Brain pericyte (primary cell): ENCODE measurements at regions not wholly inside any gene's neighbourhood (a gene's known extent, or its start where the extent isn't known, plus 50 kb on each side); places are given as distances from the start of the nearest gene placed in this dataset.

Source experiments
- DNase-seq: peaks from one replicate; pipeline ENCODE4 v3.0.0-alpha.2; 2012; ENCODE audit warnings: low read depth, low spot score

DNA sequence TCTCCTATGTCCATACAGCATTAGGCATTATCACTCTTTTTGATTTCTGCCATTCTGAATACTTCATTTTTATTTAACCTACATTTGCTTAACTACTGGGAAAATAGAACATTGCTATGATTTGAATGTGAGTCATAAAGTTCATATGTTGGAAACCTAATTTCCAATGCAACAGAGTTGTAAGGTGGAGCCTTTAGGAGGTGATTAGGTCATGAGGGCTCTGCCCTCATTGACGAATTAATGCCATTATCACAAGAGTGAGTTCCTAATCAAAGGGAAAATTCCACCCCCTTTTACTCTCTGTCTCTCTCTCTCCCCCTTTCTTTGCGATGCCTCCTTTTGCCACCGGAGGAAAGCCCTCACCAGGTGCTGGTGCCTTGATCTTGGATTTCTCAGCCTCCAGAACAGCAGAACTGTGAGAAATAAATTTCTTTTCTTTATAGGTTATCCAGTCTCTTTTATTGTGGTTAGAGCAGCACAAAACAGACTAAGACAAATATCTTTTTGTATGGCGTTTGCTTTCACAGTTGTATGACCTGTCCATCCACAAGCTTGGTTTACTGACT lies 180.1 kb upstream of the ARID2 start:
- no peak for DNase-seq

DNA sequence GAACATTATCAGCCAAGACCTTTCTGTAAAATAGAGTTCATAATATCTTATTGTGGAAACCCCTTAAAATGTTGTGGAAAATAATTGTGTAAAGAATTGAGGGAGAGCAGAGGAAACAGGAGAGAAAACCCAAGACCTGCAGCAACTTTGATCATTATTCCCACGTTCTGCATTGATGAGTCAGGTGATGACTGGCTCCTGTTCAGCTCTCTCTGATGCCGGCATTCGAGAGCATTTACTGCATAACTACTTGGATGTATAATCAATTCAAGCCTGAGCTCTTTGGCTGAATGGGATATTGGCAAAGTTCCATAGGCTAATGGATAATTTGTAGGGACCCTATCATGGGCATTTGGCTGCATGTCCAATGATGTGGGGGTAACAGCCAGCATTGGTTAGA lies 176.3 kb upstream of the ARID2 start:
- no peak for DNase-seq

DNA sequence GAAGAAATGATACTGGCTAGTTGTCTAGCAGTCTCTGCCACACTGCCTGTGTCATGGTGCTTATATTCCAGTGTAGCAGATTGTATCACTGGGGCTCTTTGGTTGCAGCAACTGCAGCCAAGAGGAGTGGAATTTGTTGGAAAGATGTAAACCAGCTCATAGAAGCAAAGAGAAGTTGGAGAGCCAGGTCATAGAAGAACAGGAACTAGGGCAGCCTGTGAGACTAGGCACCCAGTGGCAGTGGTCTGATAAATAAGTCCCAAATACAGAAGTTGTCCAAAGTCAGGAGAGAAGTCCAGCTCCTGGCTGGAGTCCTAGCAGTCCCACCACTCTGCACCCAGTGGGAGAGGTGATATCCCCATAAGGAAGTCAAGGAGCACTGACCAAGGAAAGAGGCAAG lies 172.5 kb upstream of the ARID2 start:
- no peak for DNase-seq

DNA sequence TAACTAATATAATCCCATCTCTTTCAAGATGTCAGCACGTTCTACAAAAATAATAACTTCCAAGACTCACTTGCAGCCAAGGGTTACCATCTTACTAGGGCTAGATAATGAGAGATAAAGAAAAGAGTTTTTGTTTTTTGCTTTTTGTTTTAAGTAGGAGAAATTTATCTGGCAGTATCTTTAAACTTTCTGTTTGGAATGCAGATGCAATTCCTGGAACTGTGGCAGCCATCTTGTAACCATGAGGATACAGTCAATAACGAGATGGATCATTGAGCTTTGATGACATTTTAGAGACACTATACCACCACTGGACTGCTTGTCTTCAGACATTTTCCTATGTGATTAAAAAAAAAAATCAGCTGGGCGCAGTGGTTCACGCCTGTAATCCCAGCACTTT lies 171.2 kb upstream of the ARID2 start:
- DNase-seq: no peak

DNA sequence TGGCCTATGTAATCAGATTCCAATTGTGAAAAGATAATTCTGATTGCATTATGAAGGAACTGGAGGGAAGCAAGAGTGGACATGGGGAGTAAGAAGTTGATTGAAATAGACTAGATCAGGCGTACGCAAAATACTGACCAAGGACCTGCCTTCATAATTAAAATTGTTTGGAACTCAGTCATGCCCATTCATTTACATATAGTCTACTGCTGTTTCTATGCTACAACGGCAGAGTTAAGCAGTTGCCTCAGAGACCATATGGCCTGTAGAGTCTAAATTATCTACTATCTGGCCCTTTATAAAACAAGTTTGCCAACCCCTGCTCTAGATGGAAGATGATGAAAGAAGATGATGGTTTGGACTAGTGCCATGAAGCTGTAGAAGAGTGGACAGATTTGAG lies 170.0 kb upstream of the ARID2 start:
- DNase-seq: no peak

DNA sequence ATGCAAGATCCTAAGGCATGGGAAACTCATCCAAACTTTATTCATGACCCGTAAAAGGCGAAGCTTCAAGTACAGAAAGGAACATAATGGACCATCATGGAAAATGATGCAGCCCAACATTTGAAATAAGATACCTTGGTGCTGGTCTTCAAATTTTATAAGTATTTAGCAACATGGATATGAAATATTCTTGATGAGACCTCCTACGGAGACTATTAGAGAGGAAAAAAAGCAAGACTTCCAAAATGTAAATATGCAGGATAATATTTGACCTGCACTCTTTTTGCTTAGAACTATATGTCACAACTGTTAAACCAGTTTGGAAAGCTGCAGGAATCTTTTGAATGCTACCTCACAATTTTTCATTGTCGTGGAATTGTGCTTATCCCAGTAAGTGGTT lies 168.8 kb upstream of the ARID2 start:
- DNase-seq: no peak

DNA sequence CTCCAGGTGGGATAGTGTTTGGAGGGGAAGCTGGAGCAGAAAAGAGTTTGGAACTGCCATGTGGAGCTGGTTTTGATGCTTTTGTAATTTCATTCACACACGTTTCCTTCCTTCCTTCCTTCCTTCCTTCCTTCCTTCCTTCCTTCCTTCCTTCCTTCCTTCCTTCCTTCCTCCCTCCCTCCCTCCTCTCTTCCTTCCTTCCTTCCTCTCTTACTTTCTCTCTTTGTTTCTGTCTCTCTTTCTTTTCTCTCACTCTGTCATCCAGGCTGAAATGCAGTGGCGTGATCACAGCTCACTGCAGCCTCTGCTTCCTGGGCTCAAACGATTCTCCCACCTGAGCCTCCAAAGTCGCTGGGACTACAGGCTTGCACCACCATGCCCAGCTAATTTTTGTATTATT lies 168.0 kb upstream of the ARID2 start:
- DNase-seq: no peak

DNA sequence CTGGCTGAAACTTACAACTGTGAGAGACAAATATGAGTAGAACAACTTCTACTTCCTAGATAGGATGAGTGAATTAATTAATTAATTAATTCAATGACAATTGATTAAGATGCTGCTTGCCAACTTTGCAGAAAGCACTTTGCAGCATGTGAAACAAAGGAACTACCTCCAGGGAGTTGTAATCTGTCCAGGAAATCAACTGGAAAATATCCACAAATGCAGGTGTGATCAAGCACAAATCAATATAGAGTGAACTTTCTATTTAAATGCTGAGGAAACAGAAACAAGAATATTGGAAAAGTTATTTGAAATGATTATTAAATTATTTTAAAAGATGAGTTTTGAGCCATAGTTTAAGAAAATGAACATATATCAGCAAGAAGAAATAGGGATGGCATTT lies 163.9 kb upstream of the ARID2 start:
- no peak for DNase-seq

DNA sequence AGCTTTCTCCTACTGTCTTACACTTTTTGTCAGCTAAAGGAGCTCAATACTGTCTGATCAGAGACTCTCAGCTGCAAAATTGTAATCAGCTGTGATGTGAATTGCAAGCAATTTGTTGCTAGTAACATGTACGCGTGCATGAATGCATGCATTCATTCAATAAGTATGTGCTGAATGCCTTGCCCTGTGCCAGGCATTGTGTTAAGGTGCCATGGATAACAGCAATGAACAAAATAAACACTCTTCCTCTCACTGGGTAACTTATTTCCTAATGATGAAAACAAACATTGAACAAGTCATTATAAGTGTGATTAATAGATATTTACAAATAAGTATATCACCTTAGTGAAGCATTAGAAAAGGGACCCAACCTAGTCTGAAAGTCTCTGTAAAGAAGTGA lies 163.2 kb upstream of the ARID2 start:
- no peak for DNase-seq

DNA sequence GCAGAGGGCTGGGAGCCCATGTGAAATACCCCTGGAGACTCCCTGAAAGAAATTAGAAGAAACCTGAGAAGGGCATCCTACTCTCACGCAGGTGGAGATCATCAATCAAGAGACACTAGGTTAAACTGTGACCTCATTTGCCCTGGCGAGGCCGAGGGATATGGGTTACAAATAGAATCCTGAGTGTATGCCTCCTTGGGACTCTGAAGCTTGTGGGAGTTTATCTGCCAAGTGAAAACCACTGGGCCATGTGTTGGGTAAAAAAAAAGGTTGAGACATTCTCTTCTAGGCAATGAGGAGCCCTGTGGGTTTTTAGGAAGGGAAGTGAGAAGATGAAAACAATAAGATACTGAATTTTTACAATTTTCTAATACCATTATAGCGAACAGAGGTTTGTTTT lies 160.7 kb upstream of the ARID2 start:
- DNase-seq: no peak

DNA sequence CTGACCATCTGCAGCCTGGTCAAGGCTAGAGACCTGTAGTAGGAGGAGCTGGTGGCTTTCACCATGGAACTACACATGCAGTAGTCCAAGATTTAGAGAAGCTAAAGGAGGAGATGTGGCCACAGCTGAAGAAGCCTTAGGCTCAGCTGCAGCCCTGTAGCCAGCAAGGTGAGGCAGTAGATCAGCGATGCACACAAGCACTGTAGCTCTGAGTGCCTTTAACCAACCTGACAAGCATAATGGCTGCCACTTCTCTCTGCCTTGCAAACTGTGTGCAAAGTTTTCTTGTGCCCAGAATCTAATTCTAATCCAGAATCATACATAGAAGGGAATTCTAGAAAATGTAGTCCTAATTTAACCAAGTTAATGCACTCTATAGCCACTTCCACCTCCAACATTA lies 159.0 kb upstream of the ARID2 start:
- DNase-seq: no peak

DNA sequence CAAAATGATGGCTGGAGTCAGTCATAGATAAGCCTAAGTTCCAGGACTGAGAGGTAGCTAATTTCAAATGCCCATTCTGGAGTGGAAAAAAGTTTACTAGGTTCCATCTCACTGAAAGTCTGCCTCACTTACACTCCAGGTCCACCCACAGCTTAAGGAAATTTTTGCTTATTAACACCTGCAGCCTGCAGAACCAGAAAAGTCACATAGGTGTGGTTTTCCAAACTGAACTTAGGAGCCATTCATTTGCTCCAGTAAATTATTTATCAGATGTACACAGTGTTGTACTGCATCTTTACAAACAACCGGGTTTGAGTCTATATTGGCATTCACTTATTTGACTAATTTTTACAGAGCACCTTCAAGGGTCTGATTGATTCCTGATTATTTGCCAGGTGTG lies 157.4 kb upstream of the ARID2 start:
- no peak for DNase-seq

DNA sequence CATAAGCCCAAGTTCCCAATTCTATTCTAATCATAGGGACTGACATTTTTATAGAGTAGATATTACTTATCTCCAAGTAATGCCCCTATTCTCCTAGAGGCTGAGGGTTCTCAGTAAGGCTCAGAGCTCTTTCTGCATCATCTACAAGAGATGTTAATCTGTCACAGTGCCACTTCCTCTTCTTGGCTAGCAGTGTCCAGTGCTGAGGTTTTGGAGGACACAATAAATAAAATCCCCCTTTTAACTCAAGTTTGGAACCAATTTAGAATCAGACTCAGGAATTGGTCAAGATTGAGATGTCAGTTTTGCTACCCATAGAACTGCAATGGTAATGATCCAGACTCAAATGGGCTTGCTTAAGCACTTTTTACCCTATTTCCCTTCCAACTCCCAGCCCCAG lies 154.1 kb upstream of the ARID2 start:
- no peak for DNase-seq

DNA sequence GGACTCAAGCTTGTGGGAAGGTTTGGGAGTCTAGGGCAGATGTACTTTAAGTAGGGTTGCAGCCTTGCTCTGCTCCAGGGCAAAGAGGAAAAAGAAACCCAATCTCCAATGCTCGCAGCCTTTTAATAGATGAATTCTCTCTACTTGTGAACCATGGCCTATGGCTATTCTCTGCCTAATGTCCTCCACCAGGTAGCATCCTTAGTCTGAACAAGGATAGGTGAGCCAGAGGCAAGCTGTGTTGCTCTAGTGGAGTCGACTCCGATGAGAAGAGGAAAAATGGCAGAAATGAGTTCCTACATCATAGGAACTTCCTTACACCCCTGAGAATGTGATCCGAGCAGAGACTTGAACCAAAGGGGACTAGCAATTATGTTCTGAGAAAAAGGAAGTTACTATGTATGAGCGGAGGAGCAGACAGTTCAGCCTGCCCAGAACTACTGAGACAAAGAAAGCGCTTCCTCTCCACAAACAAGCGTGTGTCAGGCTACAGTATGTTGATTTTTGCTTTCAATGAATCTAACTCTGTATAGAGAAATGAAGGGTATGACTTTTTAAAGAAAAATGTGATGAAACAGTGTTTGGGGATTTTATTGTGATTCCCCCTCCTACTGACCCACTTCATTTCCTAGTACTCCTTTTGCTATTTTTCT lies 153.6 kb upstream of the ARID2 start:
- no peak for DNase-seq

DNA sequence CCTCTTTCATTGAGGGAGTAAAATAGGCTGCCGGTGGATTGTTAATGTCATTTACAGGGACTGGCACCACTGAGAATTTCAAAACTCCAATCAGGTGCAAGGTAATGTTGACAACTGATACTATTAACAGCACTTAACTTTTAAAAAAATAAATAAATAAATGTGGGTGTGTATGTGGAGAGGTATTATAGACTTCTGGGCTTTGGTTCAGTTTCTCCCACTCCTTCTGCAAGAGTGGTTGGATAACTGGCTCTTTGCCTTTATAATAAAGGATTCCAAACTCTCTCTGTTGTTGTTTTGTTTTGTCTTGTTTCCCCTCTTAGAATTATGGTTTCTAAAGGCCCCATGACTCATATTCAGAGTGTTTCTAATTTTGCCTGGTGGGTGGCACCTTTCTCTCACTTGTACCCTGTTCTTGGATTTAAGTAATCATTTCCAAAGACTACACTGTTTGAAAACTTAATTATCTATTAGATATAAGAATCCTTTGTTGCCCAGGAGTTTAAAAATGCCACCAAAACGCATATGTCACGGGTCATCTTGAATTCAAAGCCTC lies 151.6 kb upstream of the ARID2 start:
- no peak for DNase-seq

DNA sequence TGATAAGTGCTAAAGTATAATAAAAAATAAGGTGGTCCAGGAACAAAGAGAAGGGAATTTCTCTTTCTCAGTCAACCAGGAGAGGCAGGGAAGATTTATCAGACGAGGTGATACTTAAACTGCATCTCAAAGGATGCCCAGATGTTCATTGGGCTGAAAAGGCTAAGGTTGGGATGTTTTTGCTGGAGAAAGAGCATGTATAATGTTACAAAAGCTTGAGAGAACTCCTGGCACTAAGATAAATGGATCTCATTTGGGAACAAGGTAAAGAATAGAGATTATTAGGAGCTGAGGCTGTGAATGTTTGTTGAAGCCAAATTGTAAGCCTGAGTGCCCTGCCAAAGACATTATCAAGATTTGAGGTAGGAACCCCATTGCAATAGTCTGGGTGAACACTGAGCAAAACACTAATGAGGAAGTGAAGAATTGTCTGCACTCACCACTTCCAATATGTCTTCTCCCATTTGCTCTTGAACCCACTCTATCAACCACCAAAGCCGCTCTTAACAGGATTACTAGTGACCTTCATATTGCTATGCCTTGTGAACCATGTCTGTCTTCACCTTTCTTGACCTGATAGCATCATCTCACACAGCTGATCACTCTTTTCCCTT lies 149.0 kb upstream of the ARID2 start:
- DNase-seq: no peak

DNA sequence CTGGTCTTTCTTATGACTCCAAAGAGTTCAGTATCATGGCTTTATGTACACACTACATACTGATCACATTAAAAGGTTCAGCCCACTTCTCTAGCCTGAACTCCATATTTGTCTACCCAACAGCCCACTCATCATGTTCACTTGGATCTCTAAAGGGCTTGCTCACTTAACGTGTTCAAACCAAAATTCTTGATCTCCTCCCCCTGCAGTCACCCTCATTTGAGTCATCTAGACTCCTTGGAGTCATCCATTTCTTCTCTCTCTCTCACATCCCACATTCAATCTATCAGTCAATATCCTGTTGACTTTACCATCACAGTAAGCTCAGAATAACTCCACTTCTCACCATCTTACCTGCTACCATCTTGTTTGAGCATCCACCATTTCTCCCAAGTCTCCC lies 148.4 kb upstream of the ARID2 start:
- DNase-seq: no peak

DNA sequence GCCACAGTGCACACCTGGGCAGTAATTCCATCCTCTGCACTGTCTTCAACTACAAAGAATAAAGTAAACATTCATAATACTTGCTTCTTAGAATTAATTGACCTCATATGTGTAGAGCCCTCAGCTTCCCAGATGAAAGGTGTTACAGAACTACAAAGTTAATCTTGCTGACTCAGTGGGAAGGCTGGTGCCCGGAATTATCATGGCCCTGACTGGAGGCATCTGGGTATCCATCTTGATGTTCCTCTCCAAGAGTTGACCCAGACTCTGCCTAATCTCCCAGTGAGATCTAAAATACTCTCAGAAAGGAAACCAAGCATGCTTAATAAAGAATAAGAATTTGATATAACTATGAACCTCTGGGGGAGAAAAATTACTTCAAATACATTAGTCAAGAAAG lies 147.0 kb upstream of the ARID2 start:
- DNase-seq: no peak

DNA sequence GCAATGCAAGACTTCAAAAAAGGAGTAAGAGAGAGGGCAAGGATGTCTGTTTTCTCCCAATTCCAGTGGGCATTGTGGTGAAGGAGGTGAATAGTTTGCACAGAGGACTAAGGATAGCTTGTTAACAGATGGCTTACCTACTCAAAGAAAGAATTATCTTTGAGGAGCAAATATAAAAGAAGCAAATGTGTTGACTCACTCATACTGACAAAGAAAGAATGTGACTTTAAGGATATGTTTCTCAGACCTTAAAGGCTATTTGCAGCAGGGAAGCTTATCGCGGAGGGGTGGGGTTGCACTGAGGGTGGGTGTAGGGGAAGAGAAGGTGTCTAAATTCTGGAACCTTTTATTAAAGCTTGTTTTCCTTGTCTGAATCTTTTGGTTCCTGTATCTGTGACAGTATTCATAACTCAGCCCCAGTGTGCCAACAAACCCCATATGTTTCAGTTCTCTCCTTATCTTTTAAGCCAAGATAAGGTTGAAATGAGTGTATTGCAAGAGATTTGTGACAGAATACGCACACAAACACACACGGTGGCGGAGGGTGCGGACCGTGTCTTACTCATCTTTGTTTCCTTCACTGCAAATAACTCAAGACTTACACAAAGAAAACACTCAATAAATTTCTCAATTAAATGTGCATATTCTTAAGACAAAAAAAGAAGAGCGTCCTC lies 146.4 kb upstream of the ARID2 start:
- DNase-seq: no peak

DNA sequence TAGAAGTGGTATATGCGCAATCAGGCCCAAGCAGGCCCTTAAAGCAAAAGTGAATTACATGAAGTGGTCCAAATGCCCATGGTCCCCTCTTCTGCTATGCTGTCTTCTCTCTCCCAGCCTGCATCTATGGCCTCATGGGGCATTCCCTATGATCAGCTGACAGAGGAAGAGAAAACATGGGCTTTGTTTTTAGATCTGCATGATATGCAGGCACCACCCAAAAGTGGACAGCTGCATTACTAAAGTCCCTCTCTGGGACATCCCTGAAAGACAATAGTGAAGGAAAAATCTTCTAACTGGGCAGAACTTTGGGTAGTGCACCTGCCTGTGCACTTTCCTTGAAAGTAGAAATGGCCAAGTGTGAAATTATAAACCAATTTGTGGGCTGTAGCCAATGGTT lies 145.2 kb upstream of the ARID2 start:
- no peak for DNase-seq

DNA sequence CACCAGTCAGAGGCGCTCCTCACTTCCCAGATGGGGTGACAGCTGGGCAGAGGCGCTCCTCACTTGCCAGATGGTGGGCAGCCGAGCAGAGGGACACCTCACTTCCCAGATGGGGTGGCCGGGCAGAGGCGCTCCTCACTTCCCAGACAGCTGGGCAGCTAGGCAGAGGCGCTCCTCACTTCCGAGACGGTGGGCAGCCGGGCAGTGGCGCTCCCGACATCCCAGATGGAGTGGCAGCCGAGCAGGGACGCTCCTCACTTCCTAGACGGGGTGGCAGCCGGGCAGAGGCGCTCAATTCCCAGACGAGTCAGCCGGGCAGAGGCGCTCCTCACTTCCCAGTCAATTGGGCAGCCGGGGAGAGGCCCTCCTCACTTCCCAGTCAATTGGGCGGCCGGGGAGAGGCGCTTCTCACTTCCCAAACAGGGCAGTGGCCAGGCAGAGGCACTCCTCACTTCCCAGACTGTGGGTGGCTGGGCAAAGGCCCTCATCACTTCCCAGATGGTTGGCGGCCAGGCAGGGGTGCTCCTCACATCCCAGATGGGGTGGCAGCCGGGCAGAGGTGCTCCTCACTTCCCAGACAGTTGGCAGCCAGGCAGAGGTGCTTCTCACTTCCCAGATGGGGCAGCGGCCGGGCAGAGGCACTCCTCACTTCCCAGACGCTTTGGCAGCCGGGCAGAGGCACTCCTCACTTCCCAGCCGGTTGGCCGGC lies 143.8 kb upstream of the ARID2 start:
- no peak for DNase-seq

DNA sequence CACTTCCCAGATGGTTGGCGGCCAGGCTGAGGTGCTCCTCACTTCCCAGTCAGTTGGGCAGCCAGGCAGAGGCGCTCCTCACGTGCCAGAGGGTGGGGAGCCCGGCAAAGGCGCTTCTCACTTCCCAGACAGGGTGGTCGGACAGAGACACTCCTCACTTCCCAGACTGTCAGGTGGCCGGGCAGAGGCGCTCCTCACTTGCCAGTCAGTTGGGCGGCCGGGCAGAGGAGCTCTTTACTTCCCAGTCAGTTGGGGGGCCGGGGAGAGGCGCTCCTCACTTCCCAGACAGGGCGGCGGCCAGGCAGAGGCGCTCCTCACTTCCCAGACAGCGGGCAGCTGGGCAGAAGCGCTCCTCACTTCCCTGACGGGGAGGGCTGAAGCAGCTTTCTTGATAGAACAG lies 143.0 kb upstream of the ARID2 start:
- no peak for DNase-seq
